ENCODE measurements at regions not wholly inside any gene's neighbourhood (a gene's known extent, or its start where the extent isn't known, plus 50 kb on each side); places are given as distances from the start of the nearest gene placed in this dataset.
A peak's percentile ranks its signal among the peaks of the same experiment; 100 is the strongest.

- no peaks in the 10 kb centered on the region for H3K36me3 ChIP-seq (ENCODE audit: control insufficient read depth, insufficient read depth, low read length)
- DNase-seq (ENCODE audit: low read depth in 4 of 6, low spot score in 6 of 6), result peak in 1 of 6 donors; percentile 41
- H3K4me1 ChIP-seq (ENCODE audit: control insufficient read depth, insufficient read depth, low read length), result no peaks in the 10 kb centered on the region
- peaks cover 3% of the 10 kb centered on the region for H3K9me3 ChIP-seq (ENCODE audit: control insufficient read depth, insufficient read depth, low read length)
- no CpG with 5 or more reads among the region's 5 CpGs for WGBS (ENCODE audit: insufficient coverage)
- no peak overlapping the region for H3K4me3 ChIP-seq (ENCODE audit: low read depth, low read length)
- no peaks in the 10 kb centered on the region for H3K27me3 ChIP-seq (ENCODE audit: control insufficient read depth, insufficient read depth, low read length)
- H3K27ac ChIP-seq (ENCODE audit: low read depth, low read length), result no peak overlapping the region
These were observed 579.5 kb downstream of the PYDC2 start for GRCh38 chr3:192040282-192041043.

- no peak for DNase-seq (ENCODE audit: low read depth in 4 of 6, low spot score in 6 of 6)
- no peaks in the 10 kb centered on the region for H3K4me1 ChIP-seq (ENCODE audit: control insufficient read depth, insufficient read depth, low read length)
- WGBS (ENCODE audit: insufficient coverage), result no CpG with 5 or more reads among the region's 3 CpGs
- no peak overlapping the region for H3K27ac ChIP-seq (ENCODE audit: low read depth, low read length)
- H3K27me3 ChIP-seq (ENCODE audit: control insufficient read depth, insufficient read depth, low read length), result no peaks in the 10 kb centered on the region
- H3K4me3 ChIP-seq (ENCODE audit: low read depth, low read length), result no peak overlapping the region
- H3K36me3 ChIP-seq (ENCODE audit: control insufficient read depth, insufficient read depth, low read length), result no peaks in the 10 kb centered on the region
- peaks cover 3% of the 10 kb centered on the region for H3K9me3 ChIP-seq (ENCODE audit: control insufficient read depth, insufficient read depth, low read length)
These were observed 581.2 kb downstream of the PYDC2 start for GRCh38 chr3:192042116-192042515.

GRCh38 chr3:192054881-192055280, 593.9 kb downstream of the PYDC2 start:
- no peaks in the 10 kb centered on the region for H3K4me1 ChIP-seq (ENCODE audit: control insufficient read depth, insufficient read depth, low read length)
- no peaks in the 10 kb centered on the region for H3K36me3 ChIP-seq (ENCODE audit: control insufficient read depth, insufficient read depth, low read length)
- H3K27me3 ChIP-seq (ENCODE audit: control insufficient read depth, insufficient read depth, low read length), result no peaks in the 10 kb centered on the region
- H3K9me3 ChIP-seq (ENCODE audit: control insufficient read depth, insufficient read depth, low read length), result no peaks in the 10 kb centered on the region
- 50% methylated on average over 1 of the region's 2 CpGs for WGBS (ENCODE audit: insufficient coverage)
- DNase-seq (ENCODE audit: low read depth in 4 of 6, low spot score in 6 of 6), result no peak
- H3K4me3 ChIP-seq (ENCODE audit: low read depth, low read length), result no peak overlapping the region
- no peak overlapping the region for H3K27ac ChIP-seq (ENCODE audit: low read depth, low read length)

GRCh38 chr3:192055946-192056345, 595.0 kb downstream of the PYDC2 start:
- H3K27me3 ChIP-seq (ENCODE audit: control insufficient read depth, insufficient read depth, low read length), result no peaks in the 10 kb centered on the region
- H3K9me3 ChIP-seq (ENCODE audit: control insufficient read depth, insufficient read depth, low read length), result no peaks in the 10 kb centered on the region
- no peaks in the 10 kb centered on the region for H3K36me3 ChIP-seq (ENCODE audit: control insufficient read depth, insufficient read depth, low read length)
- DNase-seq (ENCODE audit: low read depth in 4 of 6, low spot score in 6 of 6), result no peak
- H3K27ac ChIP-seq (ENCODE audit: low read depth, low read length), result no peak overlapping the region
- H3K4me3 ChIP-seq (ENCODE audit: low read depth, low read length), result no peak overlapping the region
- 90% methylated on average over 3 of the region's 3 CpGs for WGBS (ENCODE audit: insufficient coverage)
- no peaks in the 10 kb centered on the region for H3K4me1 ChIP-seq (ENCODE audit: control insufficient read depth, insufficient read depth, low read length)

GRCh38 chr3:192057261-192057660, 596.3 kb downstream of the PYDC2 start:
- no peaks in the 10 kb centered on the region for H3K9me3 ChIP-seq (ENCODE audit: control insufficient read depth, insufficient read depth, low read length)
- no peak overlapping the region for H3K4me3 ChIP-seq (ENCODE audit: low read depth, low read length)
- 18% methylated on average over 1 of the region's 3 CpGs for WGBS (ENCODE audit: insufficient coverage)
- H3K4me1 ChIP-seq (ENCODE audit: control insufficient read depth, insufficient read depth, low read length), result no peaks in the 10 kb centered on the region
- no peak for DNase-seq (ENCODE audit: low read depth in 4 of 6, low spot score in 6 of 6)
- H3K27me3 ChIP-seq (ENCODE audit: control insufficient read depth, insufficient read depth, low read length), result no peaks in the 10 kb centered on the region
- no peaks in the 10 kb centered on the region for H3K36me3 ChIP-seq (ENCODE audit: control insufficient read depth, insufficient read depth, low read length)
- H3K27ac ChIP-seq (ENCODE audit: low read depth, low read length), result no peak overlapping the region

GRCh38 chr3:192060160-192060781, 599.3 kb downstream of the PYDC2 start:
- Histone ChIP-seq H3K9me3 (ENCODE audit: control insufficient read depth, insufficient read depth, low read length) (no peaks in the 10 kb centered on the region), H3K4me1 (ENCODE audit: control insufficient read depth, insufficient read depth, low read length) (peaks cover 2% of the 10 kb centered on the region), H3K36me3 (ENCODE audit: control insufficient read depth, insufficient read depth, low read length) (no peaks in the 10 kb centered on the region), H3K27me3 (ENCODE audit: control insufficient read depth, insufficient read depth, low read length) (no peaks in the 10 kb centered on the region), H3K4me3 (ENCODE audit: low read depth, low read length) (no peak overlapping the region), H3K27ac (ENCODE audit: low read depth, low read length) (no peak overlapping the region)
- DNase-seq (ENCODE audit: low read depth in 4 of 6, low spot score in 6 of 6), result peak in 2 of 6 donors; percentile 27 to 30
- 0% methylated on average over 2 of the region's 3 CpGs for WGBS (ENCODE audit: insufficient coverage)

- WGBS (ENCODE audit: insufficient coverage), result 100% methylated on average over 2 of the region's 2 CpGs
- Histone ChIP-seq H3K27ac (ENCODE audit: low read depth, low read length) (no peak overlapping the region), H3K4me3 (ENCODE audit: low read depth, low read length) (no peak overlapping the region), H3K9me3 (ENCODE audit: control insufficient read depth, insufficient read depth, low read length) (no peaks in the 10 kb centered on the region), H3K4me1 (ENCODE audit: control insufficient read depth, insufficient read depth, low read length) (peaks cover 2% of the 10 kb centered on the region), H3K27me3 (ENCODE audit: control insufficient read depth, insufficient read depth, low read length) (no peaks in the 10 kb centered on the region), H3K36me3 (ENCODE audit: control insufficient read depth, insufficient read depth, low read length) (no peaks in the 10 kb centered on the region)
- no peak for DNase-seq (ENCODE audit: low read depth in 4 of 6, low spot score in 6 of 6)
These were observed 600.5 kb downstream of the PYDC2 start for GRCh38 chr3:192061426-192061825.

- H3K27ac ChIP-seq (ENCODE audit: low read depth, low read length), result no peak overlapping the region
- H3K9me3 ChIP-seq (ENCODE audit: control insufficient read depth, insufficient read depth, low read length), result no peaks in the 10 kb centered on the region
- no peak overlapping the region for H3K4me3 ChIP-seq (ENCODE audit: low read depth, low read length)
- no peaks in the 10 kb centered on the region for H3K36me3 ChIP-seq (ENCODE audit: control insufficient read depth, insufficient read depth, low read length)
- WGBS (ENCODE audit: insufficient coverage), result no CpG with 5 or more reads among the region's 3 CpGs
- DNase-seq (ENCODE audit: low read depth in 4 of 6, low spot score in 6 of 6), result no peak
- H3K4me1 ChIP-seq (ENCODE audit: control insufficient read depth, insufficient read depth, low read length), result peaks cover 2% of the 10 kb centered on the region
- no peaks in the 10 kb centered on the region for H3K27me3 ChIP-seq (ENCODE audit: control insufficient read depth, insufficient read depth, low read length)
These were observed 601.2 kb downstream of the PYDC2 start for GRCh38 chr3:192062186-192062585.

- DNase-seq (ENCODE audit: low read depth in 4 of 6, low spot score in 6 of 6), result peak in 1 of 6 donors; percentile 9
- no peaks in the 10 kb centered on the region for H3K27me3 ChIP-seq (ENCODE audit: control insufficient read depth, insufficient read depth, low read length)
- no peaks in the 10 kb centered on the region for H3K36me3 ChIP-seq (ENCODE audit: control insufficient read depth, insufficient read depth, low read length)
- H3K4me3 ChIP-seq (ENCODE audit: low read depth, low read length), result no peak overlapping the region
- H3K27ac ChIP-seq (ENCODE audit: low read depth, low read length), result no peak overlapping the region
- peaks cover 2% of the 10 kb centered on the region for H3K4me1 ChIP-seq (ENCODE audit: control insufficient read depth, insufficient read depth, low read length)
- 32% methylated on average over 8 of the region's 16 CpGs for WGBS (ENCODE audit: insufficient coverage)
- no peaks in the 10 kb centered on the region for H3K9me3 ChIP-seq (ENCODE audit: control insufficient read depth, insufficient read depth, low read length)
These were observed 602.6 kb downstream of the PYDC2 start for GRCh38 chr3:192063570-192063969.

GRCh38 chr3:192064959-192065358, 604.0 kb downstream of the PYDC2 start:
- H3K27ac ChIP-seq (ENCODE audit: low read depth, low read length), result no peak overlapping the region
- WGBS (ENCODE audit: insufficient coverage), result 33% methylated on average over 1 of the region's 1 CpG
- H3K36me3 ChIP-seq (ENCODE audit: control insufficient read depth, insufficient read depth, low read length), result no peaks in the 10 kb centered on the region
- DNase-seq (ENCODE audit: low read depth in 4 of 6, low spot score in 6 of 6), result peak in 1 of 6 donors; percentile 30
- H3K4me1 ChIP-seq (ENCODE audit: control insufficient read depth, insufficient read depth, low read length), result peaks cover 2% of the 10 kb centered on the region
- H3K4me3 ChIP-seq (ENCODE audit: low read depth, low read length), result no peak overlapping the region
- no peaks in the 10 kb centered on the region for H3K27me3 ChIP-seq (ENCODE audit: control insufficient read depth, insufficient read depth, low read length)
- no peaks in the 10 kb centered on the region for H3K9me3 ChIP-seq (ENCODE audit: control insufficient read depth, insufficient read depth, low read length)
